ENCODE measurements at regions not wholly inside any gene's neighbourhood (a gene's known extent, or its start where the extent isn't known, plus 50 kb on each side); places are given as distances from the start of the nearest gene placed in this dataset.

DNA sequence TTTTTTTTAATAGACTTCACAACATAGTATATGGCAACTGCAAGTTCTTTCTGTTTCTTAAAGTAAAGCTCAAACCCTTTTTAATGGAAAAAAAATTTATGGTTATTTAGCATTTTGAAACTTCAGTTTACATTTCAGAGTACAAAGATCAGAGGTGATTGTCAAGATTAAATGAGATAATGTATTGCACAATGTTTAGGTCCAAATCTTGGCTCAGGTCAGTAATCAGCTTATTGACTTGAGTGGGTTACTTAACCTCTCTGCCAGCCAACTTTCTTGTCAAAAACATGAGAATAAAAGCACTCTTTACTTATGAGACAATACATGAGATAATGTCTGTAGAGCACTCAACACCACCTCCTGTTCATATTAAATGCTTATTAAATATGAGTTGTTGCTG, 345.1 kb upstream of the PTPRD start:
- H3K27ac ChIP-seq, result no peak overlapping the region

DNA sequence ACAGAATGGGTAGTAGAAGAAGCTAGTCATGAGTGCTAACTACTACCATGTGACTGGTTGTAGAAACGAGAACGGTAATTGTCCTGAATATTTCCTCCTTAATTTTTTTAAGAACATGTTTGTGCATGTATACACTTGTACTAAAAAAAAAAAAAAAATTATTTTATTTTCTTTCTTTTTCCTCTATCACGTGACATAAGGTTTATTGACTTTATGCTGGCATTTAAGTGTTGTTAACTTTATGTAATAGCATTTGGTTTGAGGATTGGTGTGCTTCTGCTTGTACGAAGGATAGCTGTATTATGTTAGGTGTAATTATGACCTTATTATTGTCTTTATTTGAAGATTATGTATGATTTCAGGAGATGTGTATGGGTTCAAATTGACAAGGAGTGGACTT, 349.1 kb upstream of the PTPRD start:
- no peak overlapping the region for H3K27ac ChIP-seq
- TF ChIP-seq, protein P1, sequence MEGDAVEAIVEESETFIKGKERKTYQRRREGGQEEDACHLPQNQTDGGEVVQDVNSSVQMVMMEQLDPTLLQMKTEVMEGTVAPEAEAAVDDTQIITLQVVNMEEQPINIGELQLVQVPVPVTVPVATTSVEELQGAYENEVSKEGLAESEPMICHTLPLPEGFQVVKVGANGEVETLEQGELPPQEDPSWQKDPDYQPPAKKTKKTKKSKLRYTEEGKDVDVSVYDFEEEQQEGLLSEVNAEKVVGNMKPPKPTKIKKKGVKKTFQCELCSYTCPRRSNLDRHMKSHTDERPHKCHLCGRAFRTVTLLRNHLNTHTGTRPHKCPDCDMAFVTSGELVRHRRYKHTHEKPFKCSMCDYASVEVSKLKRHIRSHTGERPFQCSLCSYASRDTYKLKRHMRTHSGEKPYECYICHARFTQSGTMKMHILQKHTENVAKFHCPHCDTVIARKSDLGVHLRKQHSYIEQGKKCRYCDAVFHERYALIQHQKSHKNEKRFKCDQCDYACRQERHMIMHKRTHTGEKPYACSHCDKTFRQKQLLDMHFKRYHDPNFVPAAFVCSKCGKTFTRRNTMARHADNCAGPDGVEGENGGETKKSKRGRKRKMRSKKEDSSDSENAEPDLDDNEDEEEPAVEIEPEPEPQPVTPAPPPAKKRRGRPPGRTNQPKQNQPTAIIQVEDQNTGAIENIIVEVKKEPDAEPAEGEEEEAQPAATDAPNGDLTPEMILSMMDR (conservative IDR thresholded peaks at IDR 0.05), result no peak

More for the DNA sequence above, 345.1 kb upstream of the PTPRD start:
- TF ChIP-seq, protein P1 (conservative IDR thresholded peaks at IDR 0.05), result no peak

- TF ChIP-seq, protein P1 (conservative IDR thresholded peaks at IDR 0.05), result no peak
- no peak overlapping the region for H3K27ac ChIP-seq
Measured at GRCh38 chr9:10983251-10983650, 370.4 kb upstream of the PTPRD start.

DNA sequence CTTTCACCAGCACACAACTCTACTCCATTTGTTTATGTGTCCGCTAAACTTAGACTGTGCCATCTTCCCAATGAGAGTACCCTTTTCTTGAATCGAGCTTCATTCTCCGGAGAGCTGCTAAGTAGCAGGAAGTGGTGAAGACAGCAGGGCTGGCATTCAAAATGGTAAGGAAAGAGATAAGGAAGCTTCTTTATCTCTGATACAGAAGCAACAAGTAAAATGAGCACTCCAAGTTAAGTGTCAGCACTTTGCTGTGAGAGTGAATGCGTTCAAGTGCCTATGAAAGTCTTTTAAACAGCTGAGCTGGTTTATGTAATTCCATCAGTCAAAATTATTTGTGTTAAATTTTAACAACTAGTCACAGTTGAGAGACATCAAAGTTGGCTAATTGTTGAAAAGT, 386.8 kb upstream of the PTPRD start:
- H3K27ac ChIP-seq, result no peak overlapping the region
- TF ChIP-seq, protein P1 (conservative IDR thresholded peaks at IDR 0.05), result no peak

GRCh38 chr9:11001546-11001945, 388.7 kb upstream of the PTPRD start:
- TF ChIP-seq, protein P1 (conservative IDR thresholded peaks at IDR 0.05), result no peak
- H3K27ac ChIP-seq, result no peak overlapping the region

DNA sequence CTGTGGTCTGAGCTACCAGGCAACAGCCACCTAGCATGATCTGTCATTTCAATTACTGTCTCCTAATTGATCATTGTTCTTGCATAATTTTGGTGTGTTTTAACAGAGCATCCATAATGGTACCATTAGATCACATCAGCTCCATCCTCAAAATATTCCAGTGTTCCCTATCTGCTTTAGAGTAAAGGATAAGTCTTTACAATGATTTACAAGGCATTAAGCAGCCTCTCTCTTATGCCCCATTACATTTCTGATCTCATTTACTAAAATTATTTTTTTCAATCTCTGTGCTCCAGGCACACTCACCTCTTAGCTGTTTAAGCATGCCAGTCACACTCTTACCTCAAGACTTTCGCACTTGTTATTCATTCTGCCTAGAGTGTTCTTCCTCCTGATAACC, 389.9 kb upstream of the PTPRD start:
- TF ChIP-seq, protein P1 (conservative IDR thresholded peaks at IDR 0.05), result no peak

DNA sequence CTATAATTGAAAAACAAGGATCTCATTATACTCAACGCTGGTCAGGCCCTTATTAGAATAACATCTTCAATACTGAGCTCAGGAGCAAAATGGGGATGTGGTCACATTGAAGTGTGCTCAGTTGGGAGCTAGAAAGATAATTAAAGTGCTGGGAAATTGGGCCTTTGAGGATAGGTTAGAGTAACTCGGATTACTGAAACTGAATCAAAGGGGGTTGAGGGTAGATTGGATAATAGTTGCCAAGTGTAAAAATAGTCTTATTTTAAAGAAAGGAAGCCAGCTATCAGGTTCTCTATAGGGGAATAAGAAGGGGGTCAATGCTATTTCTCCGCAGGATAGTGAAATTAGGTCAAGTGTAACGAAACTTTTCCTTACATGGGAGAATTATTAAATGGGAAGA, 391.0 kb upstream of the PTPRD start:
- no peak overlapping the region for H3K27ac ChIP-seq
- TF ChIP-seq, protein P1 (conservative IDR thresholded peaks at IDR 0.05), result no peak

More for the DNA sequence above, 389.9 kb upstream of the PTPRD start:
- H3K27ac ChIP-seq, result no peak overlapping the region

DNA sequence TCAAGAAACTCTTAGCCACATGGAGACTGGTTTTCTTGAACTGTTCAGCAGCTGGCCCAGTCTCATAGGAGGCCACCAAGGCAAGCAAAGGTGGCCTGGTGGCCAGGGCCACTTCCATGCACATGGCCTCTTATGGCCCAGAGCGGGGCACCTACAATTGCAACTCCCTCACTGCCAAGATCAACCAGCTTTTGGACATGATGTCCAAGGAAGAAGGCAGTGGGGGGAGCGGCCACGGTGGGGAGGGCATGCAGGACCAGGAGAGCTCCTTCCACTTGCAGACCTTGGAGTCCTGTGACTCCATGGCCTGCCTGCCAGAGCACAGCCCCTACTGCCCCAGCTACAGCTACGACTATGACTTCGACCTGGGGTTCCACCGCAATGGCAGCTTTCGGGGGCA, 398.9 kb upstream of the PTPRD start:
- TF ChIP-seq, protein P1 (conservative IDR thresholded peaks at IDR 0.05), result no peak
- H3K27ac ChIP-seq, result no peak overlapping the region

Measured in VCaP (cell line).